GM18505 (cell line): ENCODE measurements at regions not wholly inside any gene's neighbourhood (a gene's known extent, or its start where the extent isn't known, plus 50 kb on each side); places are given as distances from the start of the nearest gene placed in this dataset.

Experiments
- ATAC-seq: cut with Tn5 transposase; IDR thresholded peaks from one replicate; pipeline ENCODE4 v1.9.1; 2021; ENCODE audit not compliant: unreplicated experiment
- POLR2A ChIP-seq: IDR thresholded peaks from 4 replicates; pipeline ENCODE4 v1.6.1; 2011; ENCODE audit warnings: borderline replicate concordance; ENCODE audit not compliant: insufficient read depth, insufficient read length; ENCODE audit errors: extremely low read depth

GRCh38 chr15:94840794-94841783, 609.7 kb downstream of the MCTP2 start:
- no peak for TF ChIP-seq POLR2A
- ATAC-seq = no peak

- TF ChIP-seq POLR2A = no peak
- no peak for ATAC-seq
Observed at GRCh38 chr15:94843060-94843459, 611.7 kb downstream of the MCTP2 start.

GRCh38 chr15:94844198-94844537, 612.8 kb downstream of the MCTP2 start:
- TF ChIP-seq POLR2A = no peak
- ATAC-seq = no peak

- no peak for ATAC-seq
- no peak for TF ChIP-seq POLR2A
Observed at GRCh38 chr15:94844538-94845389, 613.4 kb downstream of the MCTP2 start.

- no peak for TF ChIP-seq POLR2A
- no peak for ATAC-seq
Observed at GRCh38 chr15:94845390-94845716, 614.0 kb downstream of the MCTP2 start.

GRCh38 chr15:94847325-94847724, 616.0 kb downstream of the MCTP2 start:
- no peak for TF ChIP-seq POLR2A
- ATAC-seq = no peak

GRCh38 chr15:94848054-94848453, 616.7 kb downstream of the MCTP2 start:
- no peak for ATAC-seq
- TF ChIP-seq POLR2A = no peak

GRCh38 chr15:94855018-94855408, 623.7 kb downstream of the MCTP2 start:
- no peak for ATAC-seq
- TF ChIP-seq POLR2A = no peak

GRCh38 chr15:94855409-94856266, 624.3 kb downstream of the MCTP2 start:
- ATAC-seq = no peak
- TF ChIP-seq POLR2A = no peak

GRCh38 chr15:94856267-94856854, 625.0 kb downstream of the MCTP2 start:
- ATAC-seq = no peak
- no peak for TF ChIP-seq POLR2A

GRCh38 chr15:94857466-94857865, 626.1 kb downstream of the MCTP2 start:
- no peak for TF ChIP-seq POLR2A
- ATAC-seq = no peak

- no peak for TF ChIP-seq POLR2A
- no peak for ATAC-seq
Observed at GRCh38 chr15:94858011-94858410, 626.6 kb downstream of the MCTP2 start.

GRCh38 chr15:94858449-94858848, 627.1 kb downstream of the MCTP2 start:
- TF ChIP-seq POLR2A = no peak
- ATAC-seq = no peak
